ENCODE measurements at regions not wholly inside any gene's neighbourhood (a gene's known extent, or its start where the extent isn't known, plus 50 kb on each side); places are given as distances from the start of the nearest gene placed in this dataset.
"Not testable (repeated sequence)": the region's sequence is repeated elsewhere in the genome, so short reads cannot be mapped to it uniquely, and the experiment has no call there.

DNA sequence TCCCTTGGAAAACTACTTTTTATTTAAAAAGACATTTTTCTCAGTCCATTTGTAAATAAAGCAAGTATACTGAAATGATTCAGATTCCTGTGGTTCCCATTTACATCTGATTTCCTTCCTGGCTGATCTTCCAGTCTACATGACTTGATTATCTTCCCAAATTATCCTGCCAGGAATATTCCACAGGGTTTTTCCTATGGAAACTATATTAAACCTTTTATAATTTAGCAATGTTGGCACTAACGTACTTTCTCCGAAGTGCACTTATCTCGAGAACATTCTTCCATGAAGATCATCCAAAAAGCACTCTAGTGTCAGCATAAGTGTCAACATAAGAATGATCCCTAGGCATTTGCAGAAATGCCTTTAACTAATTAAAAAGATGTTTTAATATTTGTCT, 347.7 kb upstream of the KIF2B start:
- FAIRE-seq = no peak

DNA sequence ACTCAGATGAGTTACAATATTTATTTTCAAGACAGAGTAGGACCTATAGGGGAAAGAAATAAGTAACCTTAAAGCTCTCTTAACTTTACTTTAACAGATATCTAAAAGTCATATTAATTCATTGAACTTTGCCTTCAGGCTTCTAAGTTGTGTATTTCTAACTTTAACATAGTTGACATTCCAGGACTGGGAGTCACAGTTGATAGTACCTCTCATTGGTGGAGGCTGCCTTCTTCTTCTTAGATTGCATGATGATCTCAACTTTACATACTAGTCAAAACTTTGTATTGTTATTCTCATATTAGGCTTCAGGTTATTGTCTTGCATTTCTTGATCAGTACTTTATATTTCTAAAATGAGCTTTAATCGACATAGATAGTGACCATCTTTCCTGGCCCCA, 350.1 kb upstream of the KIF2B start:
- no peak for FAIRE-seq

DNA sequence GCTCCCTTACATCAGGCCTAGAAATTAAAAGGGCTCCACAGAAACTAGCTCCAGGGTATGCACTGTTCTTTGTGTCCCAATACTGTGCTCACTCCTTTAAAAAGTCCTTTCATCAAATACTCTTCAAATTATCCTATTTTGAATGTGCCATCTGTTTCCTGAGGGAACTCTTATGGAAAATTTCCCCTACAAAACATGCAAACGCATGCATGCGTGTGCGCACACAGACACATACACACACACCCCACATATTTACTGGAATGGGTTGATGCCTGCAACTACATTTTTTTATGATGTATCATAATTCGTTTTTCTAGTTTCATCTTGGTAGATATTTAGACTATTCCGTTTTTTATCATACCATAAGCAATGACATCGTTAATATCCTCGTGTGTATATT, 351.2 kb upstream of the KIF2B start:
- FAIRE-seq = no peak

DNA sequence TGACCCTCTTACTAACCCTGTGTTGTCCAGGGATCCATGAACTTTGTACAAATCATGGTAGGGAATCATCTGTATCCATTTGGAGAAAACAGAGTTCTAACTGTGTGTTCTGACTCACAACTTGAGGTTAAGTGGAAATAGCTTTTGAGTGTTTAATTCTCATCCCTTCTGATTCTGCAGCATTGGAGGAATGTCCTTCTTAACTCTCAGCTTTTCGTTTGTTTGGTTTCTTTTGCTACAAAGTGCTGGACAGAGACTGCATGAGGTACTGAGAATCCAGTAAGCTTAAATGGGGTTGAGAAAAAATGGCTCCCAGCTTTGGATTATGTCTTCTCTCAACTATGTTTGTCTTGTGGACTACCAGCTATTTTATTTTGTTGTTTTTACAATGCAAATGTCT, 352.1 kb upstream of the KIF2B start:
- FAIRE-seq = no peak

DNA sequence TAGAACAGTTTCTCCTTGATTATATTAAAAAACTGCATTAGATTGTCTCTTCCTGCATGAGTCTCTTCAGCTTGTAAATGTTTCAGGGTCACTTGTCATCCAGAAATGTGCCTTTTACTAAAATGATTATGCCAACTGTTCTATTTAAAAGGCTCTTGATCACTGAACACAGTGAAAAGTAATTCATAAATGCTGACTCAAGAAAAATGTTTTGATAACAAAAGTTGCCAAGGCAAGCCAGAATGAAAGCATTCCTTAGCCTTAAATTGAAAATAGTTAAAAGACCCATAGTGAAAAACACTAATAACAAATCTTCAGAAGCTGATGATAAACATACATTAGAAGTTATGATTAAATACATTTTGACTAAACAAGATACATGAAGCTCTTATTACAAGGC, 356.0 kb upstream of the KIF2B start:
- FAIRE-seq = no peak

DNA sequence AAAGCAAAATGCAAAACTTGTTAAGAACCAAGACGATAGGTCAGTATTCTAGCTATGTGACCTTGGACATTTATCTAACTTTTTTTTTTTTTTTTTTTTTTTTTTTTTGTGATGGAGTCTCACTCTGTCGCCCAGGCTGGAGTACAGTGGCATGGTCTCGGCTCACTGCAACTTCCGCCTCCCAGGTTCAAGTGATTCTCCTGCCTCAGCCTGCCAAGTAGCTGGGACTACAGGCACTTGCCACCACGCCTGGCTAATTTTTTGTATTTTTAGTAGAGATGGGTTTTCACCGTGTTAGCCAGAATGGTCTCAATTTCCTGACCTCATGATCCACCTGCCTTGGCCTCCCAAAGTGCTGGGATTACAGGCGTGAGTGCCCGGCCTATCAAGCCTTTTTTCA, 358.3 kb upstream of the KIF2B start:
- FAIRE-seq = not testable (repeated sequence)

DNA sequence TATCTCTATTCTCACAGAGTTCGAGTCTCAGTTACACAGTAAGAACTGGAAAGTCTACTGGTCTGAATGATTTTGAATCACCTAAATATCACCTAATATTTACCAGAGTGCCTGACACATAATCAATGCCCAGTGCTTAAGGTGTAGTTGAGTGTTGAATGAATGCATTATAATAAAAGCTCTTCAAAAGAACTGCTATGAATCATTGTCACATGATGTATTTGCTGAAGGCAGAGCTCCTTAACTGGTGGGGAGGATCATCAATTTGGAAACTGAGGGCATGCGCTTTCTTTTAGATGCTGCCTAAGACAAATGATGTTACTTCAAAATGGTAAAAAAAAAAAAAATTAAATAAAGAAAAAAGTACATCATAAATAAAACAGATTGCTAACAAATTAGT, 359.4 kb upstream of the KIF2B start:
- FAIRE-seq = no peak

DNA sequence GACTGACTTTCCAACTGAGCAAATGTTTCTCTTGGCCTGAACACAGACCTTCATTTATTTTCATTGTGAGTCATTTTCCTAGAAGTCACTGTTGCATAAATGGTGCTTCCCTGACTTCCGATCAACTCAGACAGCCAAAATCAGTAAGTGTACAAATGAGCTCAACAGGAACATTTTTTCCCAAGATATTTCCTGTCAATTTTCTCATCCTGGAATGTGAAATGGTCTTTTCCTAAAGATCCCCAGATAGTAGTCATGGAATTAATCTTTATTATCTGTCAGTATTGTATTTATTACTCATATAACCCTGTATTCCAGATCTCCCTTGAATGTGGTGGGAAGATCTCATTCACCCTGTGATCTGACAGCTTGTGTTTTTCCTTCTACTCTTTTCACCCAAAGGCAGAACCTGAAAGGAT, 360.3 kb upstream of the KIF2B start:
- no peak for FAIRE-seq

DNA sequence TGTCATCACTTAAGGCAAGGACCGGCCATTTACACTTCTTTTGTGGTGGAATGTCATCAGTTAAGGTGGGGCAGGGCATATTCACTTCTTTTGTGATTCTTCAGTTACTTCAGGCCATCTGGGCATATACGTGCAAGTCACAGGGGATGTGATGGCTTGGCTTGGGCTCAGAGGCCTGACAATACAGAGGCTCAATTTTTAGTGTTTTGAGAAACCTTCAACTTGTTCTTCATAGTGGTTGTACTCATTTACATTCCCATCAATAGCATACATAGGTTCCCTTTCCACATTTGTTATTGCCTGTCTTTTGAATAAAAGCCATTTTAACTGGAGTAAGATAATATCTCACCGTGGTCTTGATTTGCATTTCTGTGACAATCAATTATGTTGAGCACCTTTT, 366.8 kb upstream of the KIF2B start:
- not testable (repeated sequence) for FAIRE-seq

DNA sequence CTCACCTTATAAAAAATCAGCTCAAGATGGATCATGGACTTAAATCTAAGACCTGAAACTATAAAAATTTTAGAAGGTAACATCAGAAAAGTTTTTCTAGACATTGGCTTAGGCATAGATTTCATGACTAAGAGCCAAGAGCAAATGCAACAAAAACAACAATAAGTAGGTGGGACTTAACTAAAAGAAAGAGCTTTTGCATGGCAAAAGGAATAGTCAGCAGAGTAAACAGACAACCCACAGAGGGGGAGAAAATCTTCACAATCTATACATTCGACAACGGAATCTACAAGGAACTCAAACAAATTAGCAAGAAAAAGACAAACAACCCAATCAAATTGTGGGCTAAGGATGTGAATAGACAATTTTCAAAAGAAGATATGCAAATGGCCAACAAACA, 368.4 kb upstream of the KIF2B start:
- FAIRE-seq = no peak

DNA sequence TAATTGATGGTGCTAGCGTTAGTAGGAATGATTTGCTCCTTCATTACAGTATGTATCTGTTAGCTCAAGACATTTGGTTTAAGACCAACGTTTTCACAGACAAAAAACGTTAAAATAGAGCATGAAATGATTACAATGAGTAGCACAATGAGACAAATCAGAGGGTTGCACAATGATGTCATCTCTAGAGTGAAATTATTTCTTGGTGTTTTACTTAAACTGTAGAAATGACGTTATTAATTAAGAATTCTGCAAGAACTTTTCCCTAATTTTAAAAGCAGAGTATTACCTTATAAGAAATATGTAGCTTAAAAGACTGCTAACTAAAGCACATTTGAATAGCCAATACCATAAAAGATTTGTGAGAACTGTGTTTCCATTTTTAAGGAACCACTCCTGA, 373.4 kb upstream of the KIF2B start:
- FAIRE-seq = no peak

DNA sequence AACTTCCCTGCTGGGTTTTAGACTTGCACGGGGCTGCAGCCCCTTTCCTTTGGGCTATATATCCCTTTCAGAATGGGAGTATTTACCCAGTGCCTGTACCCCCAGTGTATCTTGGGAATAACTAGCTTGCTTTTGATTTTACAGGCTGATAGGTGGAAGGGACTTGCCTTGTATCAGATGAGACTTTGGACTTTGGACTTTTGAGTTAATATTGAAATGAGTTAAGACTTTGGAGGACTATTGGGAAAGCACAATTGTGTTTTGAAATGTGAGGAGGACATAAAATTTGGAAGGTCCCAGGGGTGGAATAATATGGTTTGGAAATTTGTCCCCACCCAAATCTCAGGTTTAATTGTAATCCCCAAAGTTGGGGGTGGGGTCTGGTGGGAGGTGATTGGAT, 393.8 kb upstream of the KIF2B start:
- no peak for FAIRE-seq

DNA sequence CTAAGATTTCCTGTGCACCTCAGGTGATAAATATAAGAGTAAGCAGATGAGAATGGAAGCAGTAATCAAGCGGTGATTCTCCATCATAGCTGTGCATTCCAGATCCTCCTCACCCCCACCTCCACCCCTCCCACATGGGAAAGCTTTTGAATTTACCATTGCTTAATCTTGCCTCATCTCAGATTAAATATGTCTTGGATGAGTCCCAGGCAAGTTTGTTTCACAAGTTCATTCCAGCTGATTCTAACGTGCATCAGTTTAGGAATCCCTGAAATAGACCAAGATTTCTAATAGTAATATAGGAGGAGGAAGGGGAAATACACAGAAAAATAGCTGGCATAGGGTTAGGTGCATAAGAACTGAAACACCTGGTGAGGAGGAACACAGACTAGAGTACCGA, 396.2 kb upstream of the KIF2B start:
- FAIRE-seq = no peak

DNA sequence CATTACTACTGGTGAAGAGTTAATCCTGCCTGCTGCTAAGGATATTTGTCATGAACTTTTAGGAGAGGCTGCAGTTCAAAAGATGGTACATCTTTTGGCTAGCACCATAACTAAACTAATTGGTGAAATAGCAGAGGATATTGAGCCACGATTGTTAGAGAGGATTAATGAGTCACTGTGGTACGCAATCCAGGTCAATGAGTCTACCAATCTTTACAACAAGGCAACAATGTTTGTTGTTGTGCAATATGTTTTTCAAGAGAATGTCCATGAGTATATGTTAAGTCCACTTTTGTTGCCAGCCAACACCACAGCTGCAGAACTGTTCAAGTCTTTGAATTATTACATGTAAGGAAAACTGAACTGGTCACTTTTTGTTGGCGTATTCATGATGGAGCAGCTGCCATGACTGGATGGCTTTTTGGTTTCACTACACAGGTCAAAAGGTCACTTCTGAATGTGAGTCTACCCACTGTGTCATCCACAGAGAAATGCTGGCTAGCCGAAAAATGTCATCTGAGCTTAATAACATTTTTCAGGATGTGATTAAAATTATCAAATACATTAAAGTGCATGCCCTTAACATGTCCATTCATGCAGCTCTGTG, 402.6 kb upstream of the KIF2B start:
- FAIRE-seq = no peak

DNA sequence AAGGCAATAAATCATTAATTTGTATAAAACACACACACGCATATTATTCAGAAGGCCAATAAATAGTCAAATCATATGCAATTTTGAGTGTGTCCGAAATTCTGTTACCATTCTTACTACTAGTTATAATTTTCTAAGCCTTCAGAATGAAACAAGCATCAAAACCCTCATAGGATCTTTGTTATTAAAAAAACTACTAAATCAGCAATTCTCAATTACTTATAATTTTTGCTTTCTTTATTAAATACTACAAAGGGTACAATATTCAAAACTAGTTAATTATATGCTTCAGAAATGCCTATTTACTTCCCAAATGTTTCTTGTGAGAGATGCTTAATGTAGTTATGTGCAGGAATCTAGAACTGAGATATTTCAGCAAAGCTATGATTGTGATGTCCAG, 413.1 kb upstream of the KIF2B start:
- FAIRE-seq = no peak

DNA sequence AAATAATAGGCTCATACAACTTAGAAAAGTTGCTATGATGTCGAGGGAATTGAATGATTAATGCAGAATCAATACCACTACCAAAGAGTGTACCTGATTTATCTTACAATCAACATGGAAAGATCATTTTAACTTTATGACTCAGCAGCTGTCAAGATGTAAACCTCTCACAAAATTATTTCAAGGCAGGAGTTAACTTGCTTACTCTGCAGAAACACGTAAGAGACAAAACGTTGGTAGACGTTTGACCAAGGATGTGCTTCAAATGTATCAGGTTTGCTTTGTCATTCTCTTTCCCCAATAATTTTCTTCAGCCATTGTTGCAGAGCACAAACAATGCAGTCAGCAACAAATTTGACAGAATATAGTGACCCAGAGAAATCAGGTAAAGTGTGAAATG, 415.8 kb upstream of the KIF2B start:
- no peak for FAIRE-seq

DNA sequence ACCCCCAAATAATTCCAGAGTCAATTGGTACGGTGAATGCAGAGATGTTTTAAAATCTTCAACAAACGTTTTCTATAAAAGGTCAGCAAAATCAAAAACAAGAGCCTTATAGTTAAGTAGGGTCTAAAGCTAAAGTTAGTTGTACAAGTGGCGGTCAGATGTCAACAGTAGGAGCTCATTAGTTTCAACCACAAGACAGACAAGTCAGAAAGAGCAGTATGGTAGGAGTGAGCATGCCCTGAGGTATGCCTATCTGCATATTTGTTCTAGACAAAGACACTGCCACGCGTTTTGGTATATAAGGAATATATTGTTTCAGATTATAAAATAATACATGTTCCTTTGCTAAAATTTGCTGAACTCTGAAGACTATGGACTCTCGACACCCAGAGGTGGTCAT, 431.5 kb upstream of the KIF2B start:
- FAIRE-seq = no peak

DNA sequence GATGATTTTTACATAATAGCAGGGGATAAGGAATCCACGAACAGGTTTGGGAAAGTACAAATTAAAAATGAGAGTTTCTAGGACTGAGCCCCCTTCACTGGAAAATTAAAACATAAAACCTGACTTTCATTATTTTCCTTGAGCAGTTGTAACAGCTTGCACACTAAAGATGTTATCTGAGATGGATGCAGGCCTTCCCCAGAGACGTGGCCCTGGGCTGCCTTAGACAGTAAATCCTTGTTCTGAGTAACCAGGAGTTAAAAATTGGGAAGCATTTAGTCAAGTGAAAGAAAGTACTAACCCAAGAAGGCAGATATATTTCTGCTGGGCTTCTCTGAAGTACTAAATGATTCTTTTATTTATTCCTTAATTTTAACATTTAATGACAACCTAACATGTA, 432.2 kb upstream of the KIF2B start:
- no peak for FAIRE-seq

DNA sequence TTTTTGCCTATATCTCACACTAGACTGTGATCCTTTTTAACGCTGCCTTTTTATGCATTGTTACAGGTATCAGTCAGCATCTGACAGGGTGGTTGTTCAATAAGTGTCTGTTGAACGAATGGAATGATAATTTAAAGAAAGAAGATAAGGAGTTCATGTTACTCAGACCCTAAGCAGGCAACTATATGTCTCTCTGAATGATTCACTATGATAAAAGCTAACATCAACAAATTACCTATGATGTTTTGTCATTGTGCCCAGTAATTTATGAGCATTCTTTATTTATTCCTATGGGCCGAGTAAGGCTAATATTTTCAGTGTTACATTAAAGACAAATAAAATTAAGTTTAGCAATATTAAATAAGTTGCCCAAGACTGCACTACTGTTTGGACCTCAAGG, 435.0 kb upstream of the KIF2B start:
- no peak for FAIRE-seq

DNA sequence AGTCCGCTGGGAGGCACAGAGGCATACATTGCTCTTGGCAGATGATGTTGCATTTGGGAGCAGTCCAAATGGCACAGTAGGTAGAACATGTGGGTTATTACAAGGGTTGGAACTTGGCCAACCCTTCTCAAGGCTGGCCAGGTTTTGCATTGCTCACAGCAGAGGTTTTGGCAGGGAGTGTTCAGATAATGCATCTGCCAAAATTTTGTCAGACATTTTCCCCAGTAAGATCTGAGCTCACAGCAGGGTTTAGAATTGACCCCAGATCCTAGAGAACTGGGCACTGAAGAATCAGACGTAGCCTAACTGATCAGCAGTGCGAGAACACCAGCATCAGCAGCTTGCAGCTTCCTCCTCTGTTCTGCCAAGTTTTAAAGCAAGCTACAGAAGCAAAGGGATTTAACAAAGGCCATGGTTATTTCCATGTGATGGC, 468.8 kb upstream of the KIF2B start:
- FAIRE-seq = no peak

DNA sequence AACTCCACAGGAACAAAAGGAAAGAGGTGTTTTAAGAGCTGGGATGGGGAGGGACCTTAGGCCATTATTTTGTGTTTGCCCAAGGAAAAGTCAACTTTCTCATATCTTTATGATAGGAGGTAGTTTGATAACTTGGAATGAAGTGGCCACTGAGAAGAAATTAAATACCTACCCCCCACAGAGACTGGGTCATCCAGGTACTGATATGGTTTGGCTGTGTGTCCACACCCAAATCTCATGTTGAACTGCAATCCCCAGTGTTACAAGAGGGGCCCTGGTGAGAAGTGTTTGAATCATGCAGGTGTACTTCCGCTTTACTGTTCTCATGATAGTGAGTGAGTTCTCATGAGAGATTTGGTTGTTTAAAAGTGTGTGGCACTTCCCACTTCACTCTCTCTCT, 477.9 kb upstream of the KIF2B start:
- FAIRE-seq = no peak

DNA sequence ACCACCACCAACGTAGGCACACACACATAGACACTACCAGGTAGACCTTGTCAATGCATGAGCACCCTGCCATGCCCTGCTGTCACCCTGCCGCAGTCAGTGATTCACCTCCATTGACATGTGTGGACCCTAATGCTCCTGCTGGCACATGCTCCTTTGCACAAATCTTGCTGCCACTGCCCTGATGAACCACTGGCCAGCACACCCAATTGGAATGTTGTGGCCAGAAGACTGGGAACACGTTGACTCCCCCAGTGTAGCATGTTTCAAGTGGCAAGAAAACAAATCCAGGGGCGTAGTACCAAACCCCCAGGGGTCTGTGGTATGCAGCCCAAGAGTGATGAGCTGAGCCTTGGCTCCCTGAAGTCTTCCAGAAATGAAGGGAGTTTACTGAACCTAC, 486.4 kb upstream of the KIF2B start:
- FAIRE-seq = no peak

DNA sequence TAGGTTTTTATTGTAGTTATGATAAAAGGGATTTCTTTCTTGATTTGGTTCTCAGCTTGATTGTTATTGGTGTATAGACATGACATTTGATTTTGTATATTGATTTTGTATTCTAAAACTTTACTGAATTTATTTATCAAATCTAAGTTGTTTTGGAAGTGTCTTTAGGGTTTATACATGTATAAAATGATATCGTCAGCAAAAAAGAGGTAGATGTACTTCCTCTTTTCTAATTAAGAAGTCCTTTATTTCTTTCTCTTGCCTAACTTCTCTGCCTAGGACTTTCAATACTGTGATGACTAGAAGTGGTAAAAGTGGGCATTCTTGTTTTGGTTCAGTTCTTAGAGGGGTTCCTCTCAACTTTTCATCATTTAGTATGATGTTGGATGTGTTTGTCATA, 487.3 kb upstream of the KIF2B start:
- FAIRE-seq = no peak

DNA sequence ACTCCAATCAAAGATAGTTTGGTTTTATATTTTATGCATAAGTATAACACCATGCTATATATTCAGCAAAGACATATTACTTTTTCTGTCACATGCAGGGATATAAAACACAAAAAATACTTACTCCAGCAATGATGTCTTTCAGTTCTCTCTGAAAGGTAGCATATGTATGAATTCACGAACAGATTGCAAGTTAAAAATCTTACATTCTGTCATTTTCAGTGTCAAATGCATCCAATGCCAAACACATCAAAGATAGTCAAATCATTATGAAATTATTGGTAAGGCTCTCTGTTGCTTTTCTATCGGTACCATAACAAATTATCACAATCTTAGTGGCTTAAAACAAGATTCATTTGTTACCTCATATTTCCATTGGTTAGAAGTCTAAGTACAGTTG, 492.0 kb upstream of the KIF2B start:
- FAIRE-seq = no peak

DNA sequence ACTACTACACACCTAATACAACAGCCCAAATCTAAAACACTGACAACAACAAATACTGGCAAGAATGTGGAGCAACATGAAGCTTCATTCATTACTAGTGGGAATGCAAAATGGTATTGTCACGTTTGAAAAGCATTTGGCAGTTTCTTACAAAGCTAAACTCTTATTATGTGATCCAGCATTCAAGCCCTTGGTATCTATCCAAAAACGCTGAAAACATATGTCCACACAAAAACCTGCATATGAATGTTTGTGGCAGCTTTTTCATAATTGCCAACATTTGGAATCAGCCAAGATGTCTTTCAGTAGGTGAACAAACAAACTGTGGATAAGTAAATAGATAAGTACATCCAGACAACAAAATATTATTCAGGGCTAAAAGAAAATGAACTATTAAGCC, 501.1 kb upstream of the KIF2B start:
- FAIRE-seq = no peak

DNA sequence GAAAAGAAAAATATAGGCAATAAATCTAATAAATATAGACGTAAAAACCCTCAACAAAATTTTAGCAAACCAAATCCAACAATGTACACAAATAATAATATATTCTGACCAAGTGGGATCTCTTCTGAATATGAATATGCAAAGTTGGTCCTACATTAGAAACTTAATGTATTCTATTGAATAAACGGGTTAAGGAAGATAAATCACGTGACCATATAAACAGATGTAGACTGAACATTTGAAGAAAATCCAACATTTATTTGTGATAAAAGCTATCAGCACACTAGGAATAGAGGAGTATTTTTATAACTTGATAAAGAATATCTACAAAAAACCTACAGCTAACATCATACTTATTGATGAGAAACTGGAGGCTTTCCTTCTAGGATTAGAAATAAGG, 502.8 kb upstream of the KIF2B start:
- FAIRE-seq = no peak
